IgD-negative memory B cell (primary cell): ENCODE measurements at regions not wholly inside any gene's neighbourhood (a gene's known extent, or its start where the extent isn't known, plus 50 kb on each side); places are given as distances from the start of the nearest gene placed in this dataset.

Experiments
- H3K27ac Mint-ChIP-seq, 3 donors: one replicate each; pipeline ENCODE4 v1.8.0; 2020 to 2022; ENCODE audit warnings: mild to moderate bottlenecking in 3 of 3, mixed read lengths in 3 of 3, moderate library complexity in 1 of 3
- H3K27me3 Mint-ChIP-seq: one replicate; pipeline ENCODE4 v1.8.0; 2021; ENCODE audit warnings: mixed read lengths
- H3K36me3 Mint-ChIP-seq: one replicate; pipeline ENCODE4 v1.8.0; 2020; ENCODE audit warnings: mild to moderate bottlenecking, mixed read lengths
- H3K4me1 Mint-ChIP-seq, 3 donors: one replicate each; pipeline ENCODE4 v1.8.0; 2020 to 2022; ENCODE audit warnings: mixed read lengths in 3 of 3, mild to moderate bottlenecking in 1 of 3
- H3K4me3 Mint-ChIP-seq, 4 donors: one replicate each; pipeline ENCODE4 v1.8.0; 2020 to 2022; ENCODE audit warnings: mild to moderate bottlenecking in 4 of 4, mixed read lengths in 4 of 4, moderate library complexity in 3 of 4
- H3K9me3 Mint-ChIP-seq, 3 donors: one replicate each; pipeline ENCODE4 v1.8.0; 2020 to 2021; ENCODE audit warnings: mixed read lengths in 3 of 3, mild to moderate bottlenecking in 1 of 3

GRCh38 chr2:102983786-102984185, 222.0 kb downstream of the TMEM182 start:
- peaks cover 0 to 7% (median 0%) of the 10 kb centered on the region in 3 donors for H3K9me3 Mint-ChIP-seq
- no peak overlapping the region for H3K4me3 Mint-ChIP-seq
- H3K27ac Mint-ChIP-seq = peak overlapping the region in 1 of 3 donors; percentile 6
- H3K27me3 Mint-ChIP-seq = peaks cover 2% of the 10 kb centered on the region
- H3K36me3 Mint-ChIP-seq = no peaks in the 10 kb centered on the region
- no peaks in the 10 kb centered on the region for H3K4me1 Mint-ChIP-seq

- H3K9me3 Mint-ChIP-seq = peaks cover 0 to 5% (median 0%) of the 10 kb centered on the region in 3 donors
These were observed 225.1 kb downstream of the TMEM182 start for GRCh38 chr2:102986826-102987490.

GRCh38 chr2:102992607-102993006, 230.8 kb downstream of the TMEM182 start:
- no peaks in the 10 kb centered on the region for H3K9me3 Mint-ChIP-seq

More at GRCh38 chr2:102986826-102987490, 225.1 kb downstream of the TMEM182 start:
- Mint-ChIP-seq H3K27ac (no peak overlapping the region), H3K4me3 (no peak overlapping the region), H3K36me3 (no peaks in the 10 kb centered on the region), H3K27me3 (no peaks in the 10 kb centered on the region), H3K4me1 (no peaks in the 10 kb centered on the region)

GRCh38 chr2:102999958-103000357, 238.1 kb downstream of the TMEM182 start:
- Mint-ChIP-seq H3K27ac (no peak overlapping the region), H3K4me1 (no peaks in the 10 kb centered on the region), H3K4me3 (no peak overlapping the region), H3K36me3 (no peaks in the 10 kb centered on the region), H3K27me3 (peaks cover 2% of the 10 kb centered on the region), H3K9me3 (peaks cover 3 to 8% (median 7%) of the 10 kb centered on the region in 3 donors)

More at GRCh38 chr2:102992607-102993006, 230.8 kb downstream of the TMEM182 start:
- no peak overlapping the region for H3K27ac Mint-ChIP-seq
- no peaks in the 10 kb centered on the region for H3K4me1 Mint-ChIP-seq
- H3K27me3 Mint-ChIP-seq = no peaks in the 10 kb centered on the region
- H3K36me3 Mint-ChIP-seq = no peaks in the 10 kb centered on the region
- H3K4me3 Mint-ChIP-seq = no peak overlapping the region

GRCh38 chr2:103002954-103003353, 241.1 kb downstream of the TMEM182 start:
- Mint-ChIP-seq H3K27ac (no peak overlapping the region), H3K9me3 (peaks cover 3 to 8% (median 7%) of the 10 kb centered on the region in 3 donors), H3K4me1 (no peaks in the 10 kb centered on the region), H3K4me3 (no peak overlapping the region), H3K36me3 (no peaks in the 10 kb centered on the region), H3K27me3 (peaks cover 2% of the 10 kb centered on the region)

- Mint-ChIP-seq H3K27ac (no peak overlapping the region), H3K36me3 (no peaks in the 10 kb centered on the region), H3K4me1 (no peaks in the 10 kb centered on the region), H3K9me3 (peaks cover 3 to 8% (median 7%) of the 10 kb centered on the region in 3 donors), H3K4me3 (no peak overlapping the region), H3K27me3 (peaks cover 2% of the 10 kb centered on the region)
These were observed 242.0 kb downstream of the TMEM182 start for GRCh38 chr2:103003750-103004260.

- peaks cover 2% of the 10 kb centered on the region for H3K27me3 Mint-ChIP-seq
- H3K27ac Mint-ChIP-seq = peak overlapping the region in 1 of 3 donors; percentile 50
- H3K9me3 Mint-ChIP-seq = peaks cover 3 to 8% (median 7%) of the 10 kb centered on the region in 3 donors
These were observed 242.7 kb downstream of the TMEM182 start for GRCh38 chr2:103004426-103004942.

GRCh38 chr2:103005393-103005792, 243.6 kb downstream of the TMEM182 start:
- H3K4me1 Mint-ChIP-seq = no peaks in the 10 kb centered on the region
- no peak overlapping the region for H3K4me3 Mint-ChIP-seq
- H3K27ac Mint-ChIP-seq = no peak overlapping the region
- peaks cover 2% of the 10 kb centered on the region for H3K27me3 Mint-ChIP-seq
- peaks cover 3 to 8% (median 7%) of the 10 kb centered on the region in 3 donors for H3K9me3 Mint-ChIP-seq
- H3K36me3 Mint-ChIP-seq = no peaks in the 10 kb centered on the region

More at GRCh38 chr2:103004426-103004942, 242.7 kb downstream of the TMEM182 start:
- Mint-ChIP-seq H3K36me3 (no peaks in the 10 kb centered on the region), H3K4me3 (no peak overlapping the region), H3K4me1 (no peaks in the 10 kb centered on the region)

GRCh38 chr2:103007086-103007485, 245.3 kb downstream of the TMEM182 start:
- Mint-ChIP-seq H3K9me3 (peaks cover 0 to 3% (median 0%) of the 10 kb centered on the region in 3 donors), H3K27ac (no peak overlapping the region), H3K27me3 (no peaks in the 10 kb centered on the region), H3K4me3 (no peak overlapping the region), H3K4me1 (no peaks in the 10 kb centered on the region), H3K36me3 (no peaks in the 10 kb centered on the region)

- Mint-ChIP-seq H3K4me3 (no peak overlapping the region), H3K4me1 (no peaks in the 10 kb centered on the region), H3K36me3 (no peaks in the 10 kb centered on the region), H3K27ac (no peak overlapping the region), H3K9me3 (no peaks in the 10 kb centered on the region), H3K27me3 (no peaks in the 10 kb centered on the region)
These were observed 246.8 kb downstream of the TMEM182 start for GRCh38 chr2:103008586-103008985.

- no peak overlapping the region for H3K27ac Mint-ChIP-seq
- H3K27me3 Mint-ChIP-seq = no peaks in the 10 kb centered on the region
- H3K9me3 Mint-ChIP-seq = no peaks in the 10 kb centered on the region
- no peaks in the 10 kb centered on the region for H3K36me3 Mint-ChIP-seq
- H3K4me3 Mint-ChIP-seq = no peak overlapping the region
- no peaks in the 10 kb centered on the region for H3K4me1 Mint-ChIP-seq
These were observed 248.0 kb downstream of the TMEM182 start for GRCh38 chr2:103009871-103010270.

- Mint-ChIP-seq H3K4me1 (no peaks in the 10 kb centered on the region), H3K36me3 (no peaks in the 10 kb centered on the region), H3K9me3 (no peaks in the 10 kb centered on the region), H3K27me3 (no peaks in the 10 kb centered on the region), H3K27ac (no peak overlapping the region), H3K4me3 (no peak overlapping the region)
These were observed 248.5 kb downstream of the TMEM182 start for GRCh38 chr2:103010306-103010705.

GRCh38 chr2:103010751-103011150, 248.9 kb downstream of the TMEM182 start:
- Mint-ChIP-seq H3K36me3 (no peaks in the 10 kb centered on the region), H3K27me3 (no peaks in the 10 kb centered on the region), H3K9me3 (no peaks in the 10 kb centered on the region), H3K27ac (no peak overlapping the region), H3K4me3 (no peak overlapping the region), H3K4me1 (no peaks in the 10 kb centered on the region)

- Mint-ChIP-seq H3K36me3 (no peaks in the 10 kb centered on the region), H3K4me3 (no peak overlapping the region), H3K4me1 (no peaks in the 10 kb centered on the region), H3K27ac (no peak overlapping the region), H3K27me3 (no peaks in the 10 kb centered on the region), H3K9me3 (no peaks in the 10 kb centered on the region)
These were observed 250.8 kb downstream of the TMEM182 start for GRCh38 chr2:103012590-103012989.

GRCh38 chr2:103025056-103025455, 263.2 kb downstream of the TMEM182 start:
- H3K27me3 Mint-ChIP-seq = no peaks in the 10 kb centered on the region
- no peak overlapping the region for H3K4me3 Mint-ChIP-seq
- H3K27ac Mint-ChIP-seq = no peak overlapping the region
- H3K4me1 Mint-ChIP-seq = no peaks in the 10 kb centered on the region
- H3K9me3 Mint-ChIP-seq = peaks cover 0 to 4% (median 3%) of the 10 kb centered on the region in 3 donors
- H3K36me3 Mint-ChIP-seq = no peaks in the 10 kb centered on the region

- no peaks in the 10 kb centered on the region for H3K27me3 Mint-ChIP-seq
- no peak overlapping the region for H3K4me3 Mint-ChIP-seq
- H3K4me1 Mint-ChIP-seq = no peaks in the 10 kb centered on the region
- no peaks in the 10 kb centered on the region for H3K36me3 Mint-ChIP-seq
- peaks cover 0 to 3% (median 2%) of the 10 kb centered on the region in 3 donors for H3K9me3 Mint-ChIP-seq
- no peak overlapping the region for H3K27ac Mint-ChIP-seq
These were observed 266.4 kb downstream of the TMEM182 start for GRCh38 chr2:103028181-103028580.
